ENCODE measurements at regions not wholly inside any gene's neighbourhood (a gene's known extent, or its start where the extent isn't known, plus 50 kb on each side); places are given as distances from the start of the nearest gene placed in this dataset.

- H3K27ac ChIP-seq (ENCODE audit: extremely low read depth, low read depth, low read length) = no peak overlapping the region
- H3K9ac ChIP-seq (ENCODE audit: insufficient read depth in 1 of 2, low read depth in 2 of 2, low read length in 2 of 2) = no peak overlapping the region
- no peak for DNase-seq (ENCODE audit: extremely low read depth in 1 of 4, low spot score in 3 of 4)
- peaks cover 16% of the 10 kb centered on the region for H3K79me2 ChIP-seq (ENCODE audit: control insufficient read depth, insufficient read depth, low read length)
- ATAC-seq = no peak
- no peaks in the 10 kb centered on the region for H4K20me1 ChIP-seq (replicated peaks; ENCODE audit: control insufficient read depth, insufficient read depth, low read length)
- ChIA-PET POLR2A (no interaction called here), CTCF (ENCODE audit: low intra/inter-chr PET ratio) (no interaction called here)
- no peak for FAIRE-seq
- H3K4me3 ChIP-seq = no peak overlapping the region
- in situ Hi-C loops (cut with MboI) (no loop called here), intact Hi-C loops (cut with micrococcal nuclease) (no loop called here)
- H3K36me3 ChIP-seq (ENCODE audit: control insufficient read depth, insufficient read depth, low read length) = no peaks in the 10 kb centered on the region
- WGBS (ENCODE audit: insufficient coverage, low coverage, missing lambda C conversion rate) = 87% methylated on average over 8 of the region's 8 CpGs
- no peak overlapping the region for H2AFZ ChIP-seq (ENCODE audit: low read depth, low read length)
- H3K4me1 ChIP-seq (replicated peaks in 1 of 2; ENCODE audit: control insufficient read depth in 2 of 2, insufficient read depth in 2 of 2, low read length in 2 of 2) = peaks cover under 1 to 10% of the 10 kb centered on the region in 2 experiments; a peak in 3 of 5 replicates
- H3K27me3 ChIP-seq (ENCODE audit: control insufficient read depth in 2 of 2, insufficient read depth in 2 of 2, low read length in 2 of 2) = no peaks in the 10 kb centered on the region
- no TSS peak for BruUV-seq (replicated peaks)
- no peak overlapping the region for H3K4me2 ChIP-seq (ENCODE audit: insufficient read depth, low read length)
- no peaks in the 10 kb centered on the region for H3K9me3 ChIP-seq (replicated peaks; ENCODE audit: control insufficient read depth, insufficient read depth, low read depth, low read length)
- peaks cover 2% of the 10 kb centered on the region for H3K9me1 ChIP-seq (ENCODE audit: control insufficient read depth, insufficient read depth, low read length)
- TF ChIP-seq MCM2 (IDR thresholded peaks at IDR 0.05; ENCODE audit: low read depth) (no peak), USF2 (CRISPR knock-in tag; IDR thresholded peaks at IDR 0.05) (no peak), HMG20B (CRISPR knock-in tag; IDR thresholded peaks at IDR 0.05) (no peak), ZNF197 (CRISPR knock-in tag; IDR thresholded peaks at IDR 0.05; ENCODE audit: low read depth) (no peak), ZBTB7A (IDR thresholded peaks at IDR 0.05; ENCODE audit: borderline replicate concordance, control insufficient read depth, low read depth, low read length) (no peak), HLTF (IDR thresholded peaks at IDR 0.05) (no peak), XRCC3 (IDR thresholded peaks at IDR 0.05) (no peak), ATF4 (CRISPR knock-in tag; IDR thresholded peaks at IDR 0.05) (no peak), DMBX1 (CRISPR knock-in tag; IDR thresholded peaks at IDR 0.05; ENCODE audit: borderline replicate concordance) (no peak), MYC (IDR thresholded peaks at IDR 0.05; ENCODE audit: low read depth, low read length) (no peak), MYC (CRISPR knock-in tag; IDR thresholded peaks at IDR 0.05; ENCODE audit: borderline replicate concordance, low read depth) (no peak), RAD21 (CRISPR knock-in tag; conservative IDR thresholded peaks at IDR 0.05 in 1 of 2, IDR thresholded peaks at IDR 0.05 in 1 of 2) (no peak), BRD4 (IDR thresholded peaks at IDR 0.05) (no peak), SUPT5H (IDR thresholded peaks at IDR 0.05) (no peak), BRD9 (IDR thresholded peaks at IDR 0.05; ENCODE audit: low read depth, partially characterized antibody) (no peak), ZNF184 (CRISPR knock-in tag; IDR thresholded peaks at IDR 0.05) (no peak), U2AF2 (optimal IDR thresholded peaks at IDR 0.05; ENCODE audit: low read depth, low read length) (no peak), LCOR (CRISPR knock-in tag; IDR thresholded peaks at IDR 0.05) (no peak), RCOR1 (IDR thresholded peaks at IDR 0.05; ENCODE audit: borderline replicate concordance in 1 of 2, low read depth in 2 of 2, low read length in 2 of 2) (no peak)
- TF ChIP-seq, protein P1, sequence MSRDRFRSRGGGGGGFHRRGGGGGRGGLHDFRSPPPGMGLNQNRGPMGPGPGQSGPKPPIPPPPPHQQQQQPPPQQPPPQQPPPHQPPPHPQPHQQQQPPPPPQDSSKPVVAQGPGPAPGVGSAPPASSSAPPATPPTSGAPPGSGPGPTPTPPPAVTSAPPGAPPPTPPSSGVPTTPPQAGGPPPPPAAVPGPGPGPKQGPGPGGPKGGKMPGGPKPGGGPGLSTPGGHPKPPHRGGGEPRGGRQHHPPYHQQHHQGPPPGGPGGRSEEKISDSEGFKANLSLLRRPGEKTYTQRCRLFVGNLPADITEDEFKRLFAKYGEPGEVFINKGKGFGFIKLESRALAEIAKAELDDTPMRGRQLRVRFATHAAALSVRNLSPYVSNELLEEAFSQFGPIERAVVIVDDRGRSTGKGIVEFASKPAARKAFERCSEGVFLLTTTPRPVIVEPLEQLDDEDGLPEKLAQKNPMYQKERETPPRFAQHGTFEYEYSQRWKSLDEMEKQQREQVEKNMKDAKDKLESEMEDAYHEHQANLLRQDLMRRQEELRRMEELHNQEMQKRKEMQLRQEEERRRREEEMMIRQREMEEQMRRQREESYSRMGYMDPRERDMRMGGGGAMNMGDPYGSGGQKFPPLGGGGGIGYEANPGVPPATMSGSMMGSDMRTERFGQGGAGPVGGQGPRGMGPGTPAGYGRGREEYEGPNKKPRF (IDR thresholded peaks at IDR 0.05; ENCODE audit: low read depth, low read length) = no peak
- TF ChIP-seq, protein P2, sequence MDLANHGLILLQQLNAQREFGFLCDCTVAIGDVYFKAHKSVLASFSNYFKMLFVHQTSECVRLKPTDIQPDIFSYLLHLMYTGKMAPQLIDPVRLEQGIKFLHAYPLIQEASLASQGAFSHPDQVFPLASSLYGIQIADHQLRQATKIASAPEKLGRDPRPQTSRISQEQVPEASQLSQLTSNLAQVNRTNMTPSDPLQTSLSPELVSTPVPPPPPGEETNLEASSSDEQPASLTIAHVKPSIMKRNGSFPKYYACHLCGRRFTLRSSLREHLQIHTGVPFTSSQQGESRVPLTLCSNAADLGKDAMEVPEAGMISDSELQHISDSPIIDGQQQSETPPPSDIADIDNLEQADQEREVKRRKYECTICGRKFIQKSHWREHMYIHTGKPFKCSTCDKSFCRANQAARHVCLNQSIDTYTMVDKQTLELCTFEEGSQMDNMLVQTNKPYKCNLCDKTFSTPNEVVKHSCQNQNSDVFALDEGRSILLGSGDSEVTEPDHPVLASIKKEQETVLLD (IDR thresholded peaks at IDR 0.05) = no peak
Measured at GRCh38 chr14:71344506-71344905, 437.2 kb downstream of the PCNX1 start.

All from K562 (cell line).